Vagina (tissue), 2 donors: ENCODE measurements at regions not wholly inside any gene's neighbourhood (a gene's known extent, or its start where the extent isn't known, plus 50 kb on each side); places are given as distances from the start of the nearest gene placed in this dataset.

Source experiments
- DNase-seq, 2 donors: peaks; one replicate each; pipeline ENCODE4 v3.0.0-alpha.2; 2017; ENCODE audit errors: extremely low spot score in 2 of 2
- H3K27ac ChIP-seq: fragments of 200-600 bp; sonication (generic); one replicate; pipeline ENCODE4 v1.5.1; 2019
- H3K27me3 ChIP-seq: fragments of 200-600 bp; sonication (generic); one replicate; pipeline ENCODE4 v1.5.1; 2019
- H3K36me3 ChIP-seq, 2 donors: fragments of 200-600 bp; sonication (generic); one replicate each; pipeline ENCODE4 v1.5.1; 2017 to 2019
- H3K4me1 ChIP-seq: fragments of 200-600 bp; sonication (generic); one replicate; pipeline ENCODE4 v1.5.1; 2019
- H3K4me3 ChIP-seq, 2 donors: fragments of 200-600 bp; sonication (generic); 1 replicate in 1 of 2; 2 replicates in 1 of 2; pipeline ENCODE4 v1.5.1; 2016 to 2019
- H3K9me3 ChIP-seq: fragments of 200-600 bp; sonication (generic); one replicate; pipeline ENCODE4 v1.5.1; 2019
- CTCF ChIP-seq, 3 experiments: fragments of 450-650 bp in 2 of 3; fragments of 200-600 bp in 1 of 3; sonication (generic) in 1 of 3; IDR thresholded peaks; one replicate each; pipeline ENCODE4 v1.5.1; 2017 to 2019; ENCODE audit warnings: antibody characterized with exemption in 3 of 3, mild to moderate bottlenecking in 2 of 3, moderate library complexity in 2 of 3
- POLR2A ChIP-seq, 2 donors: fragments of 450-650 bp; IDR thresholded peaks; one replicate each; pipeline ENCODE4 v1.6.1; 2017; ENCODE audit warnings: antibody characterized with exemption in 2 of 2, mild to moderate bottlenecking in 2 of 2, moderate library complexity in 2 of 2
- POLR2AphosphoS5 ChIP-seq, 2 donors: sonication (generic); formaldehyde crosslinking; IDR thresholded peaks; one replicate each; pipeline ENCODE4 v1.9.0; 2017; ENCODE audit warnings: antibody characterized with exemption in 2 of 2, mild to moderate bottlenecking in 2 of 2, low read depth in 1 of 2; ENCODE audit not compliant: insufficient read depth in 1 of 2
- intact Hi-C: fragments of 100-400 bp; cut with DNase I; formaldehyde crosslinking; loops from one replicate; pipeline ENCODE4 v1.15.1; 2023

GRCh38 chr13:26929971-26930730 lies 169.6 kb upstream of the GPR12 start:
- no peaks in the 10 kb centered on the region for H3K9me3 ChIP-seq
- no peaks in the 10 kb centered on the region for H3K27me3 ChIP-seq
- TF ChIP-seq POLR2A (IDR thresholded peaks at IDR 0.05) (no peak), CTCF (IDR thresholded peaks at IDR 0.05) (peak; percentile 45 to 85 (median 67))
- intact Hi-C loops, result no loop called here
- H3K36me3 ChIP-seq, result no peaks in the 10 kb centered on the region
- H3K4me3 ChIP-seq, result no peak overlapping the region
- peak in 1 of 2 donors; percentile 43 for DNase-seq
- no peak overlapping the region for H3K27ac ChIP-seq
- H3K4me1 ChIP-seq, result no peaks in the 10 kb centered on the region

DNA sequence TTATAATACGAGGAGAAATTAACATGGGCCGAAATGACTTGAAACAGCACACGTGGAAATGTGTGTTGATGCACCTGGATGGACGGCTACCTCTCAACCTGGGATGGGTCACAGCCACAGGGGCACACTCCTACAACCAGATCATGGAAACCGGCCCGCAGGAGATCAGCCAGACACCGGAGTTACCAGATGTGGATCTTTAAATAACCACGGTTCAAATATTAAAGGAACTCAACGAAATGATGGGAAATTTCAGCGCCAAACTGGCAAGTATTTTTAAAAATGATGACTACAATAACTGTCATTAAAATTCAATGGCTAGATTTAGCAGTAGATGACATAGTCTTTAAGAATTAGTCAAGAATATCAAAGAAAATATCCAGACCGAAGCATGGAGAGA lies 166.9 kb upstream of the GPR12 start:
- intact Hi-C loops, result no loop called here
- TF ChIP-seq CTCF (IDR thresholded peaks at IDR 0.05) (no peak), POLR2A (IDR thresholded peaks at IDR 0.05) (no peak), POLR2AphosphoS5 (IDR thresholded peaks at IDR 0.05; ENCODE audit: insufficient read depth in 1 of 2, low read depth in 1 of 2) (no peak)
- peaks cover 8% of the 10 kb centered on the region for H3K4me1 ChIP-seq
- no peaks in the 10 kb centered on the region for H3K36me3 ChIP-seq
- H3K27ac ChIP-seq, result no peak overlapping the region
- H3K4me3 ChIP-seq, result no peak overlapping the region
- DNase-seq, result no peak
- no peaks in the 10 kb centered on the region for H3K27me3 ChIP-seq
- no peaks in the 10 kb centered on the region for H3K9me3 ChIP-seq

DNA sequence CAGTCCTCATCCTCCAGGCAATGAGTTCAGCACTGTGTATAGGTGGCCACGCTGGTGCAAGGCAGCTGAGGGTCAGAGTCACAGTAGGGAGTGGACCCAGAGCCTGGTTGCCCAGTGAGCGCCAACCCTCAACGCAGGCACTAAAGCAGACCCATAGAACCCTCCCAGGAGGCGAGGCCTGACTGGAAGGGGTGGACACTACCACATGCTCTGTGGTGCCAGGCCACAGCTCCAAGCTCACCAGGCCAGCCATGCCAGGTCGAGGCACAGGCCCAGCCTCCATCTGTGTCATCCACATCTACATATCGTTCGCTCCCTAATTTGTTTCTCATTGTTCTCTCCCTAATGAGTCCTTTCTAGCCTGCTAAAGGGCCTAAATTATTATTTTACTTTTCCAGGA lies 165.8 kb upstream of the GPR12 start:
- H3K36me3 ChIP-seq, result no peaks in the 10 kb centered on the region
- TF ChIP-seq POLR2A (IDR thresholded peaks at IDR 0.05), result no peak
- no peak for TF ChIP-seq CTCF (IDR thresholded peaks at IDR 0.05)
- TF ChIP-seq POLR2AphosphoS5 (IDR thresholded peaks at IDR 0.05; ENCODE audit: insufficient read depth in 1 of 2, low read depth in 1 of 2), result no peak
- H3K4me1 ChIP-seq, result peaks cover 8% of the 10 kb centered on the region
- H3K4me3 ChIP-seq, result no peak overlapping the region
- H3K9me3 ChIP-seq, result no peaks in the 10 kb centered on the region
- peak in 1 of 2 donors; percentile 72 for DNase-seq
- intact Hi-C loops, result no loop called here
- no peaks in the 10 kb centered on the region for H3K27me3 ChIP-seq
- H3K27ac ChIP-seq, result no peak overlapping the region

DNA sequence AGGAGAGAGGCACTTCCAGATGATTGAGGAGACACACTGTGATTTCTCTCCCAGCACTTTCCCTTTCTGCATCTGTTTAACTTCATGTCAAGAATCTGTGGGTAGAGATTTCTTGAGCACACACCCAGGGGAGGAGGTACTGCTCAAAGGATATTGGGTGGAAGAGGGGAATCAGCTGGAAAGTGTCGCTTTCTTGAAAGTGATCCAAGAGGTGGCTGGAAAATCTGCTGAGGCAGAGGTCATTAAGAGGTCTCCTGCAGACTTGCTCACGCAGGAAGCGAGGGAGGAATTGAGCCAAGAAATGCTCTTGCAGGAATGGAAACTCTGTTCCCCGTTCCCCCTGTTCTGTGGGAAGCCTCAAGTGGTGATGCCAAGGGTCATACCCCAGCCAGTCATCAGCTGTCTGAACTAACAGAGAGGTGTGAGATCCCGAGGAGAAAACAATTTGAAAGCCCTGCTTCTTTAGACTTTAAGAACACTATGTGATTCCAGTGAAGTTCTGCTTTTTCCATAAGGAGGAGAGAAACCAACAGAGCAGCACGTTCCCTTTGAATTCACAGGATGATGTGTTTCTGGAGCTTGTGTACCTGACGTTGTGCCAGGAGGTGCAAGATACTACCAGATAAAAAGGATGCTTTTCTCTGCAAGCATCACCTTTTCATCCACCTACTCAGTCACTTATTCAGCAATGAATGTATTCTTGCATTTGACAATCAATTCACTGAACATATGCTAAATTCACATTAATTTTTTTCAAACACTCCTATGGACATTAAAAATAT lies 163.4 kb upstream of the GPR12 start:
- DNase-seq, result no peak
- H3K27me3 ChIP-seq, result no peaks in the 10 kb centered on the region
- no peak for TF ChIP-seq POLR2A (IDR thresholded peaks at IDR 0.05)
- no peak overlapping the region for H3K27ac ChIP-seq
- no peaks in the 10 kb centered on the region for H3K9me3 ChIP-seq
- peaks cover 8% of the 10 kb centered on the region for H3K4me1 ChIP-seq
- H3K36me3 ChIP-seq, result no peaks in the 10 kb centered on the region
- intact Hi-C loops, result no loop called here
- no peak overlapping the region for H3K4me3 ChIP-seq

GRCh38 chr13:26921918-26922317 lies 161.3 kb upstream of the GPR12 start:
- H3K4me3 ChIP-seq, result no peak overlapping the region
- H3K9me3 ChIP-seq, result no peaks in the 10 kb centered on the region
- no peak for DNase-seq
- peaks cover 8% of the 10 kb centered on the region for H3K4me1 ChIP-seq
- H3K27me3 ChIP-seq, result no peaks in the 10 kb centered on the region
- no peak overlapping the region for H3K27ac ChIP-seq
- intact Hi-C loops, result no loop called here
- H3K36me3 ChIP-seq, result no peaks in the 10 kb centered on the region
- TF ChIP-seq CTCF (IDR thresholded peaks at IDR 0.05) (no peak), POLR2A (IDR thresholded peaks at IDR 0.05) (no peak), POLR2AphosphoS5 (IDR thresholded peaks at IDR 0.05; ENCODE audit: insufficient read depth in 1 of 2, low read depth in 1 of 2) (no peak)
